Breast epithelium (tissue), 3 donors: ENCODE measurements at regions not wholly inside any gene's neighbourhood (a gene's known extent, or its start where the extent isn't known, plus 50 kb on each side); places are given as distances from the start of the nearest gene placed in this dataset.

Experiments
- POLR2A ChIP-seq: fragments of 450-650 bp; IDR thresholded peaks from one replicate; pipeline ENCODE4 v1.6.1; 2016; ENCODE audit warnings: antibody characterized with exemption, mild to moderate bottlenecking, moderate library complexity
- POLR2AphosphoS5 ChIP-seq, 3 donors: sonication (generic); formaldehyde crosslinking; IDR thresholded peaks; one replicate each; pipeline ENCODE4 v1.6.1; 2017; ENCODE audit warnings: antibody characterized with exemption in 3 of 3
- TF ChIP-seq, protein P1 (sequence below), 3 donors: fragments of 450-650 bp; IDR thresholded peaks; one replicate each; pipeline ENCODE4 v1.5.1; 2016 to 2017; ENCODE audit warnings: antibody characterized with exemption in 3 of 3, mild to moderate bottlenecking in 3 of 3, moderate library complexity in 3 of 3

DNA sequence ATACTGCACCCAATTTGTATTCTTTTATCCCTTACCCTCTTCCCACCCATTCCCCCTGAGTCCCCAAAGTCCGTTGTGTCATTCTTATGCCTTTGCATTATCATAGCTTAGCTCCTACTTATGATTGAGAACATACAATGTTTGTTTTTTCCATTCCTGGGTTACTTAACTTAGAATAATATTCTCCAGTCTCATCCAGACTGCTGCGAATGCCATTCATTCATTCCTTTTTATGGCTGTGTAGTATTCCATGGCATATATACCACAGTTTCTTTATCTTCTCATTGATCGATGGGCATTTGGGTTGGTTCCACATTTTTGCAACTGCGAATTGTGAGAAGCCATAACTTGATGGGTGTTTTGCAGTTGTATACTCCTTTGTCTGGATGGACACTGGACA lies 62.8 kb downstream of the FHIP1A start:
- TF ChIP-seq, protein P1, sequence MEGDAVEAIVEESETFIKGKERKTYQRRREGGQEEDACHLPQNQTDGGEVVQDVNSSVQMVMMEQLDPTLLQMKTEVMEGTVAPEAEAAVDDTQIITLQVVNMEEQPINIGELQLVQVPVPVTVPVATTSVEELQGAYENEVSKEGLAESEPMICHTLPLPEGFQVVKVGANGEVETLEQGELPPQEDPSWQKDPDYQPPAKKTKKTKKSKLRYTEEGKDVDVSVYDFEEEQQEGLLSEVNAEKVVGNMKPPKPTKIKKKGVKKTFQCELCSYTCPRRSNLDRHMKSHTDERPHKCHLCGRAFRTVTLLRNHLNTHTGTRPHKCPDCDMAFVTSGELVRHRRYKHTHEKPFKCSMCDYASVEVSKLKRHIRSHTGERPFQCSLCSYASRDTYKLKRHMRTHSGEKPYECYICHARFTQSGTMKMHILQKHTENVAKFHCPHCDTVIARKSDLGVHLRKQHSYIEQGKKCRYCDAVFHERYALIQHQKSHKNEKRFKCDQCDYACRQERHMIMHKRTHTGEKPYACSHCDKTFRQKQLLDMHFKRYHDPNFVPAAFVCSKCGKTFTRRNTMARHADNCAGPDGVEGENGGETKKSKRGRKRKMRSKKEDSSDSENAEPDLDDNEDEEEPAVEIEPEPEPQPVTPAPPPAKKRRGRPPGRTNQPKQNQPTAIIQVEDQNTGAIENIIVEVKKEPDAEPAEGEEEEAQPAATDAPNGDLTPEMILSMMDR (IDR thresholded peaks at IDR 0.05) = no peak
- TF ChIP-seq POLR2A (no peak), POLR2AphosphoS5 (IDR thresholded peaks at IDR 0.05) (no peak)
